Thoracic aorta (tissue), 2 donors: ENCODE measurements at regions not wholly inside any gene's neighbourhood (a gene's known extent, or its start where the extent isn't known, plus 50 kb on each side); places are given as distances from the start of the nearest gene placed in this dataset.

Experiments used
- ATAC-seq: fragments of 150-250 bp; one replicate; pipeline ENCODE4 v1.8.0; 2017; ENCODE audit warnings: low read depth; ENCODE audit not compliant: insufficient number of reproducible peaks, low FRiP score
- DNase-seq: peaks from one replicate; pipeline ENCODE4 v3.0.0-alpha.2; 2020; ENCODE audit warnings: low spot score
- H3K27ac ChIP-seq, 2 donors: fragments of 200-600 bp; sonication (generic); 1 replicate in 1 of 2; 2 replicates in 1 of 2; pipeline ENCODE4 v1.5.1; 2016; ENCODE audit warnings: mild to moderate bottlenecking in 2 of 2, moderate library complexity in 2 of 2
- H3K27me3 ChIP-seq: fragments of 200-600 bp; sonication (generic); replicated peaks from 2 replicates; pipeline ENCODE4 v1.6.0; 2016; ENCODE audit warnings: mild to moderate bottlenecking; ENCODE audit not compliant: insufficient read depth
- H3K36me3 ChIP-seq: fragments of 200-600 bp; sonication (generic); one replicate; pipeline ENCODE4 v1.5.1; 2016
- H3K4me1 ChIP-seq, 2 donors: fragments of 200-600 bp; sonication (generic); 1 replicate in 1 of 2; 2 replicates in 1 of 2; pipeline versions ENCODE4 v1.5.1 to v1.6.0; 2016; ENCODE audit warnings: low read depth in 2 of 2, mild to moderate bottlenecking in 1 of 2; ENCODE audit not compliant: control insufficient read depth in 1 of 2
- H3K4me3 ChIP-seq: fragments of 200-600 bp; sonication (generic); 2 replicates; pipeline ENCODE4 v1.5.1; 2016; ENCODE audit warnings: mild to moderate bottlenecking
- H3K9me3 ChIP-seq: fragments of 200-600 bp; sonication (generic); 2 replicates; pipeline ENCODE4 v1.5.1; 2016
- CTCF ChIP-seq: fragments of 200-600 bp; sonication (generic); IDR thresholded peaks from one replicate; pipeline ENCODE4 v1.5.1; 2019; ENCODE audit warnings: antibody characterized with exemption

- Histone ChIP-seq H3K4me3 (no peak overlapping the region), H3K36me3 (no peaks in the 10 kb centered on the region), H3K9me3 (no peaks in the 10 kb centered on the region), H3K27ac (no peak overlapping the region), H3K27me3 (no peaks in the 10 kb centered on the region), H3K4me1 (peaks cover 8 to 11% of the 10 kb centered on the region in 2 donors)
- ATAC-seq (no peak), DNase-seq (no peak)
- TF ChIP-seq CTCF = no peak
These were observed 237.6 kb upstream of the RGPD4 start for GRCh38 chr2:107589079-107589491.

- no peak for TF ChIP-seq CTCF
These were observed 235.0 kb upstream of the RGPD4 start for GRCh38 chr2:107591561-107592279.

GRCh38 chr2:107592280-107592624 is 234.4 kb upstream of the RGPD4 start:
- peaks cover 8 to 11% of the 10 kb centered on the region in 2 donors for H3K4me1 ChIP-seq
- no peak overlapping the region for H3K4me3 ChIP-seq
- no peaks in the 10 kb centered on the region for H3K27me3 ChIP-seq
- H3K36me3 ChIP-seq = no peaks in the 10 kb centered on the region
- H3K9me3 ChIP-seq = no peaks in the 10 kb centered on the region
- no peak for TF ChIP-seq CTCF
- no peak for DNase-seq
- H3K27ac ChIP-seq = no peak overlapping the region
- no peak for ATAC-seq

More at GRCh38 chr2:107591561-107592279, 235.0 kb upstream of the RGPD4 start:
- no peak for ATAC-seq
- Histone ChIP-seq H3K27me3 (no peaks in the 10 kb centered on the region), H3K9me3 (no peaks in the 10 kb centered on the region), H3K4me1 (peaks cover 8 to 11% of the 10 kb centered on the region in 2 donors), H3K27ac (no peak overlapping the region), H3K36me3 (no peaks in the 10 kb centered on the region), H3K4me3 (no peak overlapping the region)
- DNase-seq = no peak

- no peaks in the 10 kb centered on the region for H3K9me3 ChIP-seq
- DNase-seq (no peak), ATAC-seq (no peak)
- H3K36me3 ChIP-seq = no peaks in the 10 kb centered on the region
- H3K27ac ChIP-seq = no peak overlapping the region
- H3K4me1 ChIP-seq = peaks cover 8 to 11% of the 10 kb centered on the region in 2 donors
- no peaks in the 10 kb centered on the region for H3K27me3 ChIP-seq
- no peak for TF ChIP-seq CTCF
- no peak overlapping the region for H3K4me3 ChIP-seq
These were observed 231.4 kb upstream of the RGPD4 start for GRCh38 chr2:107595285-107595684.

GRCh38 chr2:107595749-107596148 is 230.9 kb upstream of the RGPD4 start:
- Histone ChIP-seq H3K27ac (no peak overlapping the region), H3K4me1 (peaks cover 8 to 11% of the 10 kb centered on the region in 2 donors), H3K9me3 (no peaks in the 10 kb centered on the region), H3K27me3 (no peaks in the 10 kb centered on the region), H3K36me3 (no peaks in the 10 kb centered on the region), H3K4me3 (no peak overlapping the region)
- ATAC-seq (no peak), DNase-seq (no peak)
- TF ChIP-seq CTCF = no peak
